Activated naive CD4-positive, alpha-beta T cell treated with anti-CD3 and anti-CD28 coated beads, Interleukin-2, amount 50 U/mL, for 72 hours (primary cell): ENCODE measurements at regions not wholly inside any gene's neighbourhood (a gene's known extent, or its start where the extent isn't known, plus 50 kb on each side); places are given as distances from the start of the nearest gene placed in this dataset.
A peak's percentile ranks its signal among the peaks of the same experiment; 100 is the strongest.
"Not testable (repeated sequence)": the region's sequence is repeated elsewhere in the genome, so short reads cannot be mapped to it uniquely, and the experiment has no call there.

Source experiments
- ATAC-seq, 2 donors: fragments of 150-1000 bp; cut with Tn5 transposase; 2 replicates each; pipeline ENCODE4 v1.10.0; 2021; ENCODE audit warnings: mild to moderate bottlenecking in 2 of 2, moderate library complexity in 2 of 2
- DNase-seq, 2 donors: peaks; one replicate each; pipeline ENCODE4 v3.0.0; 2021 to 2022; ENCODE audit warnings: low spot score in 2 of 2
- H3K27ac Mint-ChIP-seq, 2 donors: one replicate each; pipeline ENCODE4 v1.8.0; 2022; ENCODE audit warnings: mild to moderate bottlenecking in 2 of 2, mixed read lengths in 2 of 2
- H3K36me3 Mint-ChIP-seq, 2 donors: one replicate each; pipeline ENCODE4 v1.8.0; 2022; ENCODE audit warnings: mixed read lengths in 2 of 2
- H3K9me3 Mint-ChIP-seq, 2 donors: one replicate each; pipeline ENCODE4 v1.8.0; 2022; ENCODE audit warnings: mixed read lengths in 2 of 2

DNA sequence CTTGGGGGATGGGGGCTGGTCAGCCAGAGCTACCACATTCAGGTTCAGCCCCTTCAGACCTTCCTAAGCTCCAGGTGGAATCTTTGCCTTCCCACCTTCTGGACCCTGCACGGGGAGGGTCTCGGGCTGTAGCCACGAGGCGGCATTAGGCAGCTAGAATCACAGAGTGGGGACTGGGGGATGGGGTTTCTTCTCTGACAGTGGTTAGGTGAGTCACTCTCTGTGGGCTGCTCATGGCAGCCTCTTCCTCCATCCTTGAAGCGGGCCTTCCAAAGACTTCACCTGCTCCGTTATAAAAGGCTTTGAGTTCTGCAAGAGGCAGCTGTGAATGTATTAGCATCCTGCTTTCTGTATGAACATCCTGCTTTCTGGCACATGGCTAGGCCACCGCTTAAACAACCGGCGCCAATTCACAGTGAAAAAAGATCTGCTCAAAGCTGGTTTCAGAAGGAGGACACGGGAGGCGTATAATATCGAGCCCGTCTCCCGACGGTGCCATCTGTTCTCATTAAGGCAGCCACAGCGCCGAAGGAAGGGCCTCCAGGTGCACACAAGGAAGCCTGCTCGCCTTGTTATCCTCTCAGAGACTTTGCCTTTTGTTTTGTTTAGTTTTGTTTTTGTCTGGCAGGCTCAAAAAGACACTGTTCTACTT lies 74.3 kb upstream of the IGFBP7 start:
- no peaks in the 10 kb centered on the region for H3K36me3 Mint-ChIP-seq
- no peaks in the 10 kb centered on the region for H3K9me3 Mint-ChIP-seq
- no peak for DNase-seq
- no peak overlapping the region for H3K27ac Mint-ChIP-seq
- ATAC-seq, result no peak

DNA sequence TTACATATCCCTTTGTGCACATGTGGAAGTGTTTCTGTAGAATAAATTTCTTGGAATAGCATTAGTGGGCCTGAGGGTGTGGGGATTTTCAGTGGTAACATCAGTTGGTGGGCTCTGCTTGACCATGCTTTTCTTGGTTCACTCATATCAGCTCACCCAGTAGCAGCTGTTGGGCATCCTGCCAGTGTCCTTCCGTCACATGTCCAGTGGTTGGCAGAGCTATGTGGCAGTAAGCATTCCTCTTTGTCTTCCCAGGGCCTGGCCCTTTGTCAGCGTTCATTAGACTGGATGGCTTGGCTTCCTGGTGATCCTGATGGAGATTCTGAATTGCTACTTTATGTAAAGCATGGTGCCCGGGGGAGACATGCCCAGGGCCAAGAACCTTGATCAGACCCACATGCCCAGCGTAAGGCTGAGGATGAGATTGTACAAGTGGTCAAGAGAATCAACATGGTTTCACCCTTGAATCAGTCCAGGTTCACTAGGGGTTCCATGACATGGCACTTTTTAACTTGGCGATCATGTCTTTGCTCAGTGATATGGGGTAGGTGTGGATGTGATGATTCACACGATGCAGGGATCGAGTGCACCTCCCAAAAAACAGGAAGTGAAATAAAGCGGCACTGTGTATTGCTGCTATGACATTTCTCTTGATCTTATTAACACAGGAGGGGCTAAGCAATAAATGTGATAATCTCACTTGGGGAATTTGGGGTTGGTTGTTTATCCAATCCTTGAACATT lies 72.1 kb upstream of the IGFBP7 start:
- no peaks in the 10 kb centered on the region for H3K9me3 Mint-ChIP-seq
- no peak overlapping the region for H3K27ac Mint-ChIP-seq
- DNase-seq, result no peak
- no peak for ATAC-seq
- no peaks in the 10 kb centered on the region for H3K36me3 Mint-ChIP-seq

DNA sequence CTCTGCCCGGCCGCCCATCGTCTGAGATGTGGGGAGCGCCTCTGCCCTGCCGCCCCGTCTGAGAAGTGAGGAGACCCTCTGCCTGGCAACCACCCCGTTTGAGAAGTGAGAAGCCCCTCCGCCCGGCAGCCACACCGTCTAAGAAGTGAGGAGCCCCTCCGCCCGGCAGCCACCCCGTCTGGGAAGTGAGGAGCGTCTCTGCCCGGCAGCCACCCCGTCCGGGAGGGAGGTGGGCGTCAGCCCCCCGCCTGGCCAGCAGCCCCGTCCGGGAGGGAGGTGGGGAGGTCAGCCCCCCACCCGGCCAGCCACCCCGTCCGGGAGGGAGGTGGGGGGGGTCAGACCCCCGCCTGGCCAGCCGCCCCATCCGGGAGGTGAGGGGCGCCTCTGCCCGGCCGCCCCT lies 63.0 kb upstream of the IGFBP7 start:
- not testable (repeated sequence) for H3K36me3 Mint-ChIP-seq, H3K27ac Mint-ChIP-seq, ATAC-seq, H3K9me3 Mint-ChIP-seq, DNase-seq

DNA sequence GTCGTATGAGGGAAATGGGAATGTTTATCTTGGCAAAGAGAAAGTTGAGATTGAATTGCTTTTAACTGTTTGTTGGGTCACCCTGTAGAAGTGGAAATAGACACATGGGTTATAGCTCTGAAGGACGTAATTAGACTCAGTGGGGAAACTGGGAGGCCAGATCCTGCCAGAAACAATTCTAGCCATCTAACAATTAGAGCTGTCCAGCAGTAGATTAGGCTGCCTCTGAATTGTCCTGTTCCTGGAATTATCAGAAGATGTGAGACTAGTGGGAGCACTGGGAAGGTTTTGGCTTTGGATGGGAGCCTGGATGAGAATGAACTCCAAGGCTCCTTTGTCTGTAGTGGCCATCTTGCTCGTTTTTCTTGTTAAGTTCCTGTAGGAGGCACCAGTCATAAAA lies 61.9 kb upstream of the IGFBP7 start:
- Mint-ChIP-seq H3K9me3 (no peaks in the 10 kb centered on the region), H3K36me3 (no peaks in the 10 kb centered on the region), H3K27ac (no peak overlapping the region)
- DNase-seq (no peak), ATAC-seq (no peak)

DNA sequence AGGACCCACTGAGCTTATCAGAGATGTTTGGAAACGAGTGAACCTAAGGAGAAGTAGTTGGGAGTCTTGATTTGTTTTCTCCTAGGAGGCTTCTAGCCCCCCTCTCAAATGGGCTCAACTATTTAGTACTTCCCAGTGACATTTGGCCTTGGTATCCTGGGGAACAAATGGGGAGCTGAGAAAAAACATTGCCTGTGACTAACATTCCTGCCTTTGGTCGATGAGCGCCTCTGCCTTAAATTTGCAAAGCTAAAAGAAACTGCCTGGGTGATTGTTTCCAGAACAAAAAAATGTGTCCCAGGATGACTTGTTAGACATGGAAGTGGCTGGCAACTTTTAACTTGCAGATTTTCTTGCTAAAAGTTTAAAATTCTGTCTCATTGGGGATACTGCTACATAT lies 58.8 kb upstream of the IGFBP7 start:
- Mint-ChIP-seq H3K36me3 (no peaks in the 10 kb centered on the region), H3K27ac (peak overlapping the region in 1 of 2 donors; percentile 5), H3K9me3 (no peaks in the 10 kb centered on the region)
- no peak for ATAC-seq
- DNase-seq, result no peak

DNA sequence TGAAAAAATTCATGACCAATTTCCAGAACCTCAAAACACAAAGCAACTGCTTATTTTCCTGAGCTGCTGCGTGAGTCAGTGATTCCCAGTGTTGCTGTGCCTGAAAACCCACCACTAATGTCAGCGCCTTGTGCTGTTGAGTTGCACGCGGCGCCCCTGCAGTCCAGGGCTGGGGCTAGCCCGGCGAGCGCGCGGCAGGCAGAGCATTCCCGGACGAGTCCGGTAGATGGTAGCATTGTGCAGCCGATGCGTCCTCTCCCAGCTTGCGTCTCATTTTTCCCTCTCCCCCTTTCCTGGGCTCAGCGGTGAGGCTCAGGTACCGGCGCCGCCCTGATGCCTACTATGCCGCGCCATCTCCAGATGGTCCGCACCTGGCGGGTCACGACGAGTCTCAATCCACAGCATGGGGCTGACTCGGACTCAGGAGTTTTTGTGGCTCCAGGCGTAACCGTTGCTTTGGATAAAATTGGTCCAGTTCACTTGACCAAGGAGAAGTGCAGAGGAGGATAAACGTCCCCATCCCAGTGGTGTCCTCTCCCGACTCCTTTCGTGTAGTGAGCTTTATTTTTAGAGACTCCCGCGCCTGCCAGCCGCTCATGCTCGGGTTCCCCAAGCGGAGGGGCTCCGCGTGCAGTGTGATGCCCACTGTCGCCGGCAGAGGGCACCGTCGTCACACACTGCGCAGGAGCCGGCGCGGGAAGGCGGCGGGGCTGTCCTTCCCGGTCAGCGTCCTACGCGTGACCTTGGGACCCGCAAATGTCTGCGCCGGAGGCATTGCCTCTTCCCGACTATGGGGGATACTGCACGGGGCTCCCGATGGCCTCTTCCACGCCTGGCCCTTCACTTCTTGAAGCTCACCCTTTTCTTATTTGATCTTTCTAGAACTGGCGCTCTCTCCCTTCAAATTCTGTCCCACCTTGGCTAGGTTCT lies 53.6 kb upstream of the IGFBP7 start:
- ATAC-seq, result peak; percentile 94 to 95
- Mint-ChIP-seq H3K36me3 (no peaks in the 10 kb centered on the region), H3K27ac (no peak overlapping the region), H3K9me3 (no peaks in the 10 kb centered on the region)
- peak; percentile 70 to 84 for DNase-seq

DNA sequence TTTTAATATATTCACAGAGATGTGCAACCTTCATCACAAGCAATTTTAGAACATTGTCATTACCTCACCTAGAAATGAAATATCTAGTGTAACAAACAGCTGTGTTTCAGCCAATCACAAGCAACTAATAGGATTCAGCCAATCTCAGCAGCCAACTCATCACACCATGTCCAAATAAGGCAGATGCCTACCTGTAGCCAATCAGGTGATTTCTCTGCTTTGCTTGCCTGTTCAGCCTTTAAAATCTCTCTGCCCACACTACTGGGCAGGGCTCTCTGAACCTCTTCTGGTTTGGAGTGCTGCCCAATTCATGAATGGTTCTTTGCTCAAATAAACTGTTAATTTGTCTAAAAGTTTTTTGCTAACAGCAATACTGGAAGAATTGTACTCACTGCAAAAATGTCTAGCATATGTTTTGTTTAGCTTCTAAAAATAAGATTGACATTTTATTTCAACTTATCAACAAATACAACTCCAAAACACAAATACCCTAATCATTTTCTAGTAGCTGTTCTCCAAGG lies 52.4 kb upstream of the IGFBP7 start:
- Mint-ChIP-seq H3K9me3 (no peaks in the 10 kb centered on the region), H3K36me3 (no peaks in the 10 kb centered on the region), H3K27ac (no peak overlapping the region)
- ATAC-seq (no peak), DNase-seq (no peak)
